A673 (cell line): ENCODE measurements at regions not wholly inside any gene's neighbourhood (a gene's known extent, or its start where the extent isn't known, plus 50 kb on each side); places are given as distances from the start of the nearest gene placed in this dataset.

ENCODE experiments used
- EZH2 ChIP-seq: fragments of 200-600 bp; sonication (generic); IDR thresholded peaks from 2 replicates; pipeline ENCODE4 v1.6.1; 2017; ENCODE audit warnings: borderline replicate concordance, low read depth, mild to moderate bottlenecking, mixed read lengths, antibody characterized with exemption, low read length; ENCODE audit not compliant: poor library complexity, severe bottlenecking
- TF ChIP-seq, protein P1 (sequence below): fragments of 300-800, 200-600 bp; sonication (generic); conservative IDR thresholded peaks from 2 replicates; pipeline ENCODE4 v1.5.1; 2017; ENCODE audit warnings: low read depth, mild to moderate bottlenecking, antibody characterized with exemption, low read length, moderate library complexity, mixed read lengths

DNA sequence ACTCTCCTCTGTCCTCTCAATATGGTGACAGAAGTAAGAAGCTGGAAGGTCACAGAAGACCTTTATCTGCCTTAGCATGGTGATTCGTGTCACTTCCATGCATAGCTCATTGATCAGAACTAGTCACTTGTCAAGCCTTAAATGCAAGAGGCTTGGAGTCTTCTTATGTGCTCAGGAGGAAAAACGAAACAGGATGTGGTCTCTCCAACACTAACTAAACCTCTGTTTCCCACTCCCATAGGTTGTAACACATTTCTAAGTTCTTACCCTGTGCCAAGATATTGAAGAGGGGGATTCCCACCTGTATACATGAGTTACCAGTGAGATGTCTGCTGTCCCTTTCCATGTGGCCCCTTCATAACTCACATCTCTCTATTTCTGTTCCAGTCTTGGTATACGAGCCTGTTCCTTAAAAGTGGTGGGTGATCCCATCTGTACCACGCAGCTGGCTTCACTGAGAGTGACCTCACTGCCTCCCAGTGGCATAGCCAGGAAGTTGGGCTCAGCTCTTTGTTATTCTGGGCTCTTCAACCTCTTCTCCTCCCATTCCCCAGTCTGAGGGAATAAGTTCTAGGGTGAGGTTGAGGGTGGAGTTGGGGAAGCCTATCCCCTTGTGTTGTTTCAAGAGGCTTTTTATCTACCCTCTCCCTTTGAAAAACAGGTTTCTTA lies 203.2 kb upstream of the PPP2R3A start:
- TF ChIP-seq, protein P1, sequence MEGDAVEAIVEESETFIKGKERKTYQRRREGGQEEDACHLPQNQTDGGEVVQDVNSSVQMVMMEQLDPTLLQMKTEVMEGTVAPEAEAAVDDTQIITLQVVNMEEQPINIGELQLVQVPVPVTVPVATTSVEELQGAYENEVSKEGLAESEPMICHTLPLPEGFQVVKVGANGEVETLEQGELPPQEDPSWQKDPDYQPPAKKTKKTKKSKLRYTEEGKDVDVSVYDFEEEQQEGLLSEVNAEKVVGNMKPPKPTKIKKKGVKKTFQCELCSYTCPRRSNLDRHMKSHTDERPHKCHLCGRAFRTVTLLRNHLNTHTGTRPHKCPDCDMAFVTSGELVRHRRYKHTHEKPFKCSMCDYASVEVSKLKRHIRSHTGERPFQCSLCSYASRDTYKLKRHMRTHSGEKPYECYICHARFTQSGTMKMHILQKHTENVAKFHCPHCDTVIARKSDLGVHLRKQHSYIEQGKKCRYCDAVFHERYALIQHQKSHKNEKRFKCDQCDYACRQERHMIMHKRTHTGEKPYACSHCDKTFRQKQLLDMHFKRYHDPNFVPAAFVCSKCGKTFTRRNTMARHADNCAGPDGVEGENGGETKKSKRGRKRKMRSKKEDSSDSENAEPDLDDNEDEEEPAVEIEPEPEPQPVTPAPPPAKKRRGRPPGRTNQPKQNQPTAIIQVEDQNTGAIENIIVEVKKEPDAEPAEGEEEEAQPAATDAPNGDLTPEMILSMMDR = no peak
- no peak for TF ChIP-seq EZH2
